LNCaP clone FGC (cell line): ENCODE measurements at regions not wholly inside any gene's neighbourhood (a gene's known extent, or its start where the extent isn't known, plus 50 kb on each side); places are given as distances from the start of the nearest gene placed in this dataset.

ENCODE experiments used
- DNase-seq: peaks from one replicate; pipeline ENCODE4 v3.0.0-alpha.2; 2011; ENCODE audit warnings: low read depth
- H3K4me3 ChIP-seq: 2 replicates; pipeline ENCODE4 v1.5.1; 2011; ENCODE audit warnings: mild to moderate bottlenecking, low read depth, low read length, control low read depth
- CTCF ChIP-seq: IDR thresholded peaks from 2 replicates; pipeline ENCODE4 v1.5.1; 2012; ENCODE audit warnings: mild to moderate bottlenecking; ENCODE audit not compliant: control insufficient read depth, insufficient read depth; ENCODE audit errors: extremely low read depth

DNA sequence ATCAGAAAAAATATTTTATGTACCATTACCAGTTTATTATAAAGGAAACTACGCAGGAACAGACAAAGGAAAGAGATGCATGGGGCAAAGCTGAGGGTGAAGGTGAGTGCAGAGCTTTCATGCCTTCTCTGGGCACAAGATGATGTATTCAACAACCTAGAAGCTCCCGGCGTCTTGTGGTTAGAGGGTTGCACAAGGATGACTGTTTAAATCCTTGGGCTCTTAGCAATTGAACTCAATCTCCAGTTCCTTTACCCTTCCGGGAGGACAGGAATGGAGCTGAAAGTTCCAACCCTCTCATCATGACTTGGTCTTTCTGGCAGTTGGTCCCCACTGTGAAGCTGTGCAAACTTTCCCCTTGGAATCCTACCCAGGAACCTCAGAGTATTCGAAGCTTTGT is 542.0 kb downstream of the EPHA3 start:
- no peak for DNase-seq
- H3K4me3 ChIP-seq: no peak overlapping the region
- no peak for TF ChIP-seq CTCF

DNA sequence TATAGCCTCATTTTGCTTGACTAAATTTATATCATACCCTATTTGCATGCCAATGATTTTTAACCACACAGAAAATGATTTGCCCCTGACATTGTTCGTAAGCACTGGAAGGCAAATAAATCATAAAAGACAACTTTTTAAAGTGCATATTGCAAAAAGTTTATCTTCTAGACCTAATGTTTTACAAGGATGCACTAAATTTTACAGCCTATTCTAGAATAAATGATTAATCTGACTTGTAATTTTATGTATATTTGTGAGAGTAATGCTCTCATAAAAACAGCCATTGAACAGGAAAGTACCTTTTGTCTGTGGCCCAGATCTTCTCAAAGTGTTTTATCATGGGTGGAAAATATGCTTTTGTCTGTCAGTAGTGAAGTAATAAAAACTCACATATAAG is 546.6 kb downstream of the EPHA3 start:
- no peak for DNase-seq
- no peak overlapping the region for H3K4me3 ChIP-seq
- no peak for TF ChIP-seq CTCF

- no peak overlapping the region for H3K4me3 ChIP-seq
- no peak for DNase-seq
- no peak for TF ChIP-seq CTCF
These were observed 549.0 kb downstream of the EPHA3 start for GRCh38 chr3:89656388-89656787.

GRCh38 chr3:89679686-89680085 is 572.3 kb downstream of the EPHA3 start:
- DNase-seq: no peak
- no peak for TF ChIP-seq CTCF
- no peak overlapping the region for H3K4me3 ChIP-seq

DNA sequence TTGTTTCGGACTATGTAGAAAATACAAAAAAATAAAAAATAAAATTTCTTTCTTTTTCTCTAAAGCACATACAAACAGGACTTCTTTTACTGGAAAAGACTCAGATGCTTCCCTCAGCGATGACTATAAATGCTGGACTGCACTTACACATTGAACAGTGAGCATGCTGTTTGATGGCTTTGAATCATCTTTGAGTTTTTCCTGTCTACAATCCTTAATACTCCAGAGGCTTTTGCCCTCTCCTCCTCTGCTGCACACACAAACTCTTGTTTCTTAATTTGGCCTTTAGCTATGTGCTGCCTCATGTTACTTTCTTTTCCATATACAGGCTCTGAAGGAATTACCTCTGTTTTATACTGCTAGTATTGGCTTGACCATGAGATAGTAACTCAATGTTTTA is 575.1 kb downstream of the EPHA3 start:
- DNase-seq: no peak
- no peak overlapping the region for H3K4me3 ChIP-seq
- TF ChIP-seq CTCF: no peak

DNA sequence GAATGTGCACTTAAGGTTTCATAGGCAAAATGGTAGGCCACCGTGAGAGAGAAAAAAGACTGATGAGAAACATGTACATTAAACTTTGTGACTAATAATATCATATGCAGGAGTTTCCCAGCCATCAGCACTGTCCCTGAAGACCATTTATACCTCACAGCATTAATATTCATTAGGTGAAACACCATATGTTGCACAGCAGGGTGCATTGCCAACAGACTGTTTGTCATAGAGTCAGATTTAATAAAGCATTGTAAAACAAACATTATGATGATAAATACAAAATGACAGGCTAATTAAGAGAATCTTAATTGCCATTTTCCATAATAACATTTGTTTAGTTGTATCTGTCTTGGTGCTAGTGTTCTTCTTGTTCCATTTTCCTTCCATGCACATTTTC is 578.3 kb downstream of the EPHA3 start:
- H3K4me3 ChIP-seq: no peak overlapping the region
- TF ChIP-seq CTCF: no peak
- DNase-seq: no peak

GRCh38 chr3:89690646-89691045 is 583.2 kb downstream of the EPHA3 start:
- H3K4me3 ChIP-seq: no peak overlapping the region
- TF ChIP-seq CTCF: no peak
- DNase-seq: no peak
